SK-N-SH (cell line): ENCODE measurements at regions not wholly inside any gene's neighbourhood (a gene's known extent, or its start where the extent isn't known, plus 50 kb on each side); places are given as distances from the start of the nearest gene placed in this dataset.

Experiments
- RAD21 ChIP-seq: IDR thresholded peaks from 2 replicates; pipeline ENCODE4 v1.6.1; 2012; ENCODE audit warnings: mild to moderate bottlenecking, low read length
- TAF1 ChIP-seq: IDR thresholded peaks from 2 replicates; pipeline ENCODE4 v1.6.1; 2012; ENCODE audit warnings: low read depth, mild to moderate bottlenecking, low read length, moderate library complexity, borderline replicate concordance
- TCF12 ChIP-seq: IDR thresholded peaks from 2 replicates; pipeline ENCODE4 v1.4.0; 2012
- TF ChIP-seq, protein P1 (sequence below): fragments of 200-600 bp; sonication (generic); IDR thresholded peaks from 2 replicates; pipeline ENCODE4 v1.6.1; 2017; ENCODE audit warnings: antibody characterized with exemption, mild to moderate bottlenecking, moderate library complexity
- TF ChIP-seq, protein P2 (sequence below): IDR thresholded peaks from 2 replicates; pipeline ENCODE4 v1.4.0; 2012; ENCODE audit warnings: low read depth, borderline replicate concordance

DNA sequence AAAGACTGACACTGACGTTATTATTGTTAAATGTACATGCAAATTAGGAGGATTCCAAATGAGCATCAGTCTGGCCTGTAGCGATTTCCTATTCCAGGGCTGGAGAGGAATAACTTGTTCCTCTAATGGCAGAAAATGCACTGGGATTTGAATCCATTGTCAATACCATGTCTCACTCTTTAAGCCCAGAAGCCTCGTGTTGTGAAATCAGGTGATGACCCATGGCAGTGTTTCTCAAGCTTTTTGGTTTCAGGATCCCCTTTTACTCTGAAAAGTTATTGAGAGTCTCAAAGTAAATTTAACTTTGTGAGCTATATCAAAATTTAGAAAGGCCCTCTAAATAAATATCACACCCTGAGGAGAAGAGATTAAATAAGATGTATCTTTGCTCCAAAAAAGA lies 279.2 kb downstream of the GALR1 start:
- TF ChIP-seq RAD21 (no peak), TAF1 (no peak), TCF12 (no peak)
- TF ChIP-seq, protein P1, sequence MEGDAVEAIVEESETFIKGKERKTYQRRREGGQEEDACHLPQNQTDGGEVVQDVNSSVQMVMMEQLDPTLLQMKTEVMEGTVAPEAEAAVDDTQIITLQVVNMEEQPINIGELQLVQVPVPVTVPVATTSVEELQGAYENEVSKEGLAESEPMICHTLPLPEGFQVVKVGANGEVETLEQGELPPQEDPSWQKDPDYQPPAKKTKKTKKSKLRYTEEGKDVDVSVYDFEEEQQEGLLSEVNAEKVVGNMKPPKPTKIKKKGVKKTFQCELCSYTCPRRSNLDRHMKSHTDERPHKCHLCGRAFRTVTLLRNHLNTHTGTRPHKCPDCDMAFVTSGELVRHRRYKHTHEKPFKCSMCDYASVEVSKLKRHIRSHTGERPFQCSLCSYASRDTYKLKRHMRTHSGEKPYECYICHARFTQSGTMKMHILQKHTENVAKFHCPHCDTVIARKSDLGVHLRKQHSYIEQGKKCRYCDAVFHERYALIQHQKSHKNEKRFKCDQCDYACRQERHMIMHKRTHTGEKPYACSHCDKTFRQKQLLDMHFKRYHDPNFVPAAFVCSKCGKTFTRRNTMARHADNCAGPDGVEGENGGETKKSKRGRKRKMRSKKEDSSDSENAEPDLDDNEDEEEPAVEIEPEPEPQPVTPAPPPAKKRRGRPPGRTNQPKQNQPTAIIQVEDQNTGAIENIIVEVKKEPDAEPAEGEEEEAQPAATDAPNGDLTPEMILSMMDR: no peak
- TF ChIP-seq, protein P2, sequence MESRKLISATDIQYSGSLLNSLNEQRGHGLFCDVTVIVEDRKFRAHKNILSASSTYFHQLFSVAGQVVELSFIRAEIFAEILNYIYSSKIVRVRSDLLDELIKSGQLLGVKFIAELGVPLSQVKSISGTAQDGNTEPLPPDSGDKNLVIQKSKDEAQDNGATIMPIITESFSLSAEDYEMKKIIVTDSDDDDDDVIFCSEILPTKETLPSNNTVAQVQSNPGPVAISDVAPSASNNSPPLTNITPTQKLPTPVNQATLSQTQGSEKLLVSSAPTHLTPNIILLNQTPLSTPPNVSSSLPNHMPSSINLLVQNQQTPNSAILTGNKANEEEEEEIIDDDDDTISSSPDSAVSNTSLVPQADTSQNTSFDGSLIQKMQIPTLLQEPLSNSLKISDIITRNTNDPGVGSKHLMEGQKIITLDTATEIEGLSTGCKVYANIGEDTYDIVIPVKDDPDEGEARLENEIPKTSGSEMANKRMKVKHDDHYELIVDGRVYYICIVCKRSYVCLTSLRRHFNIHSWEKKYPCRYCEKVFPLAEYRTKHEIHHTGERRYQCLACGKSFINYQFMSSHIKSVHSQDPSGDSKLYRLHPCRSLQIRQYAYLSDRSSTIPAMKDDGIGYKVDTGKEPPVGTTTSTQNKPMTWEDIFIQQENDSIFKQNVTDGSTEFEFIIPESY: no peak
